Activated CD4-positive, CD25-positive, alpha-beta regulatory T cell treated with anti-CD3 and anti-CD28 coated beads, Interleukin-2, amount 50 U/mL, for 72 hours (primary cell): ENCODE measurements at regions not wholly inside any gene's neighbourhood (a gene's known extent, or its start where the extent isn't known, plus 50 kb on each side); places are given as distances from the start of the nearest gene placed in this dataset.
"Not testable (repeated sequence)": the region's sequence is repeated elsewhere in the genome, so short reads cannot be mapped to it uniquely, and the experiment has no call there.

Experiments
- DNase-seq: peaks from one replicate; pipeline ENCODE4 v3.0.0; 2021

DNA sequence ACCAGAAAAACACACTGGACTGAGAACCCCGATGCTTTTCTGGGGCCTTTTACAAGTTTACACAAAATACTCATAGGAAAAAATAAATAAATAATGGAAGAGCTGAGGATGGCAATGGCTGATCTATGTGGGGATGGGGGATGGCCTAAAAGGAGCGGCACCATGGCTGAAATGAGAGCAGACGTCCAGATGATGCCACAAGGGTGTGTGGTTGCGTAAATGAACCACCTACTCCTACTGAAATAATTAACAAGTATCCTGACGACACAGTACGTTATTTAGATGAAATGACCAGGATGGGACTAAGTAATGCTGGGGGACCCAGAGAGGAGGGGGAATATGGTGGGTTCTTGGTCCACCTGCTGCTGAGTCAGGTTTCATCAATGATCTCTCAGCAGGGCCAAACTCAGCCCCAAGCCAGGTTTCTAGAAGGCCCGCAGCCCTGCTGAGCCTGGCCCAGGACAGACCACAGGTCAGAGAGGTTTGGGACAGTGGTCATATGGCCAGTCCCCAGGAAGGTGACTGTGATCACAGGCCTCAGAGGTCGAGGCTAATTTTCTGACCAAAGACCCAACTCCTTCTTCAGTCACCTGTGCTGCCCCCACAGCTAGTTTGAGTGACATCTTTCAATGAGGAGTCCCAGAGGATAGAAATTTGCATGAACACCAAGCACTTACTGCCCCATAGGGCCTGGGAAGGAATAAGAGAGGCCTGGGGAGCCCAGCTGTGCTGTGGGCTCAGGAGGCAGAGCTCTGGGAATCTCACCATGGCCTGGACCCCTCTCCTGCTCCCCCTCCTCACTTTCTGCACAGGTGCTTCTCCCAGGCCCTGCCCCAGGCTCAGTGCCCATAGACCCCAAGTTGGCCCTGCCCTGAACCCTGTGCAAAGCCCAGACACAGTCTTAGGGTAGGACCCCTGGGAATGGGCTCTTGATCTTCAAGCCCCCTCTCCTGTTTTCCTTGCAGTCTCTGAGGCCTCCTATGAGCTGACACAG is 76.3 kb upstream of the IGLL5 start:
- no peak for DNase-seq

GRCh38 chr22:22812031-22812905 is 75.3 kb upstream of the IGLL5 start:
- DNase-seq = no peak

- no peak for DNase-seq
Measured at GRCh38 chr22:22813126-22814075, 74.2 kb upstream of the IGLL5 start.

DNA sequence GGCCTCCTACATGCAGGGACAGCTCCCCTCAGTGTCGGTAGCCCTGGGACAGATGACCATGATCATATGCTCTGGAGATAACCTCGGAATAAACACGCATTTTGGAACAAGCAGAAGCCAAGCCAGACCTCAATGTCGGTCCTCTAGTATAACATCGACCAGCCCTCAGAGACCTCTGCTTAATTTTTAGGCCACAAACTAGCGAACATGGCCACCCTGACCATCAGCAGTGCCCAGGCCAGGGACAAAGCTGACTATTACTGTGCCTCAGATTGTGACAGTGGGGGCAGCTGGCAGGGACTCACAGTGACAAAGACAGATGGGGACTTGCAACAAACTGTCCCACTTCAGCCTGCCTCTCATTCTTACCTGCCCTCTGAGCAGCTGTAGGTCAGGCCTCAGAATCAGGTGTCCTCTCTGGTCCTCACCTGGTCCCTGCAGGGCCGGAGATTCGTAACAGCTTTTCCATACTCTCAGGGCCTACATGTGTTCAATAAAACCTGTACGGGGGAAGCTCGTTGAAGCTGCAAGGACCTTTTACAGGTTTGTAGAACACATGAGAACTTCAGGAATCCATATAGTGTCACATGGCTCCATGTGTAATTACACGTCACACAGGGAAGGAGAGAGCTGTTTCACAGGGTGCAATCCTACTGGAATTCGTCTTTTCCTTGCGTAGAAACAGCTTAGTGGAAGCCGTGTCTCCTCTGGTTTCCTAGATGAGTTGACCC is 72.8 kb upstream of the IGLL5 start:
- DNase-seq = no peak

DNA sequence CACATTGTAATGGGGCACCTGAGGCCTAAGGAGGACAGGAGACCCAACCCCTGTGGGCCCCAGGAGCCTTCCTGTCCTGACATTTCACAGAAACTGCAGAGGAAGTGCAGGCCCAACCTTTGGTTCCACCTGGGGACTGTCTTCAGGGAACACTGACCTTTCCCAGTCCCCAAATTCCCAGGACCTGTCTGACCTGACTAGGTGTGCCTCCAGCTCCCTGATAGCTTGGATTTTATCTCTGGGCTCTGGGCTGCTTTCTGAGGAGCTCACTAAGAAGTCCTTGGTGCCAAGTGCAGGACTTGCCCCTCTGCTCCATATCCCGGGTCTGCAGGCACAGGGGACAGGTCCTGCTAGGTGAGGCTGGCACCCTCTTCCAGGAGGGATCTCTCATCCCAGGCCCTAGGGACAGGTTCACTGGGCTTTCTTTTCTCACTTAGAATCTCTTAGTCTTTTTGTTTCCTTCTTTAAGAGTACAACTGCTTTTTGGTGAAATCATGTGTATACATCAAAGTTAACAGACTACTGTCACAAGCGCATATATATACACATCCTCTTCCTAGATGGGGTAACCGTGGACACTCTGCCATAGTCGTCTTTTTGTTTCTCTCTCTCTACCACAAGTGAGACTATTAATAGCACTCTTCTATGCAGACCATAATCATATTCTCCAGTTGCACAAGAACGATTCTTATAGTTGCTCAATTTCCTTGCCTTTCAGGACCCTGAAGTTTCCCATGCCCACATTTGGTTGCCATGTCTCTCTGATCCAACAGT is 72.0 kb upstream of the IGLL5 start:
- no peak for DNase-seq

DNA sequence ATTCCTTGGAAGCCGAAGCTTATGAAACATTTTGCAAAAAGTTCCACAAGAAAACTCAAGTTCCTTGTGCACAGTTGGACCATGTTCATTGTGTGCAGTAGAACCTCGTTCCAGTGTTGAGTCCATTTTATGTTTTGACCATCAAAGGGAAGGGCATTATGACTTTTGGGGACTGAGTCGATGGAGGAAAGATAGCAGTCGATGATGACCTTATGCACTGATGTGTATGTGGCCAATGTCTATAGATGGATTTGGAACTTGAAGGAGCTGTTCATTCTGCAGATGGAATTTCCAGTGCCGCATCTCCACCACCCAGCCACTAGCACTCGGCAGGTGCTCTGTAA is 71.5 kb upstream of the IGLL5 start:
- no peak for DNase-seq

- DNase-seq = no peak
Measured at GRCh38 chr22:22816766-22817410, 70.7 kb upstream of the IGLL5 start.

GRCh38 chr22:22817468-22818201 is 70.0 kb upstream of the IGLL5 start:
- DNase-seq = no peak

GRCh38 chr22:22818202-22818538 is 69.4 kb upstream of the IGLL5 start:
- no peak for DNase-seq

GRCh38 chr22:22818861-22819855 is 68.5 kb upstream of the IGLL5 start:
- DNase-seq = no peak

DNA sequence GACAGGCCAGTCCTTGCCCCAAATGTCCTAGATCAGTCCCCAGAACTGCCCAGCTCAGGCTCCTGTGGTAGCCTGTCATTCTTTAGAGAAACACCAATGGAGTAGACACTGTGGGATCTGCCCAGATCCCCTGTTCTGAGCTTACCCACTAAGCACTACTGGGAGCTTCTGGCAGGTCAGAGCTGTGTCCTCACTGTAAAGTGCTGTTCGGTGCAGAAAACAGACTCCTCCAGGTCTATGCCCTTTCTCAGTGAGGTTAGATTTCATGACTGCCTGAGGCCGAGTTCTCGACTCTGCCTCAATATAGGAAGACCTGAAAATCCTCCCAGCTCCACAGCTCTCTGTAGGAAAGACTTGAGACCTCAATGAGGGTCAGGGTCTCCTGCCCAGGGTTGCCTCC is 67.5 kb upstream of the IGLL5 start:
- DNase-seq = no peak

GRCh38 chr22:22820626-22821025 is 67.0 kb upstream of the IGLL5 start:
- DNase-seq = no peak

DNA sequence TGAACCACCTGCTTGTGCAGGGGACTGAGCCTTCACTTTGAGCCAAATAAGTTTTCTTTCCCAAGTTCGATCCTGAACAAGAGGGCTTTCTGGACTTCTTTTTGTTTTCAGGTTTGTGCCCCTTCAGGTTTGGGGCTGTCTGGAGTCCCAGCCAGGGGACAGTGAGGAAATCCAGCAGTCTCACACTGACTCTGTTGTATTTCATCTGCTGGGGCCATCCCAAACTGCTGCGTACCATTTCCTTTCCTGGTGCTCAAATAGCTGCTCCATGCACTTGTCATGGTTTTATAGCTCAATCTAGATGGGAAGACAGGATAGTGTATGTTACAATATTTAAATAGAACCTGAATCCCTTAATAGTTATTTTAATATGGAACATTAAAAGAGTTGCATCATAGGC is 66.3 kb upstream of the IGLL5 start:
- DNase-seq = no peak

DNA sequence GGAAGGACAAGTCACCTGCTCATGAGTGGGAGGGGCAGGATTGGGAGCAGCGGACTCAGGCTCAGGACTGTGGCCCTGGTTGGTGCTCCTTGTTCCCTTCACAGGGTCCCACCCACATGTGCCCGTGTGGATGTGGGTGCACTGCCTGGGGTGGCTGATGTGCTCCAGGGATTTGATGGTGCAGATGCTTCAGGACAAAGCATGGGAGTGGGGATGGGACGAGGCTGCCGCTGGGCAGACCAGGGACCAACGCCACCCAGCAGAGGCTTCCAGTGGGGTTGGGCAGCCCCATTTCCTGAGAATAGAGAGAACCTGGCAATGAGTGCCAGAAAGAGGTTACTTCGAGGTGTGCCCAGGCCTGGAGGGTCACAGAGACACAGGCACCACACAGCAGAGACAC is 65.5 kb upstream of the IGLL5 start:
- no peak for DNase-seq

DNA sequence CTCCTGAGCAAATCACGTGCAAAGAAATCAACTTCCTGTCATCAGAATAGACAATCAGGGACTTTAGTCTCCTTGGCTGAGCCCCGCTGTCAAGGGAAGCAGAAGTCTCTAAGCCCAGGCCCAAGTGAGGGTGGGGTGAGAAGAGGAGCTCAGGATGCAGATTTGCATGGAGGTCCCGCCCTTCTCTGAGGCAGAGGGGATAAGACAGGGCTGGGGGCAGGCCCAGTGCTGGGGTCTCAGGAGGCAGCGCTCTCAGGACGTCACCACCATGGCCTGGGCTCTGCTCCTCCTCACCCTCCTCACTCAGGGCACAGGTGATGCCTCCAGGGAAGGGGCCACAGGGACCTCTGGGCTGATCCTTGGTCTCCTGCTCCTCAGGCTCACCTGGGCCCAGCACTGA is 65.1 kb upstream of the IGLL5 start:
- not testable (repeated sequence) for DNase-seq

- no peak for DNase-seq
Measured at GRCh38 chr22:22823131-22823810, 64.3 kb upstream of the IGLL5 start.

GRCh38 chr22:22824340-22825212 is 63.0 kb upstream of the IGLL5 start:
- DNase-seq = no peak
